ENCODE measurements at regions not wholly inside any gene's neighbourhood (a gene's known extent, or its start where the extent isn't known, plus 50 kb on each side); places are given as distances from the start of the nearest gene placed in this dataset.

GRCh38 chr20:58142843-58143185, 85.6 kb downstream of the ANKRD60 start:
- Histone ChIP-seq H3K4ac (ENCODE audit: low read depth, low read length) (no peak overlapping the region), H3K14ac (ENCODE audit: insufficient read depth, low read length) (no peak overlapping the region), H4K5ac (ENCODE audit: insufficient read length, low read depth, low read length) (no peak overlapping the region), H3K23me2 (ENCODE audit: insufficient read length, low read depth, low read length, poor library complexity, severe bottlenecking) (no peaks in the 10 kb centered on the region), H3K18ac (ENCODE audit: insufficient read length, low read depth, low read length) (no peak overlapping the region), H3K79me2 (ENCODE audit: insufficient read depth, low read length) (no peaks in the 10 kb centered on the region), H3K4me2 (ENCODE audit: insufficient read depth, insufficient read length, low read length) (no peak overlapping the region), H3K9ac (ENCODE audit: extremely low read depth, insufficient read length, low read length) (no peak overlapping the region), H2BK15ac (ENCODE audit: low read depth, low read length) (no peak overlapping the region), H3K79me1 (ENCODE audit: insufficient read depth, low read depth, low read length, poor library complexity, severe bottlenecking) (no peaks in the 10 kb centered on the region), H4K20me1 (ENCODE audit: control insufficient read depth, insufficient read depth, insufficient read length) (no peaks in the 10 kb centered on the region), H2BK120ac (ENCODE audit: low read depth, low read length, poor library complexity, severe bottlenecking) (no peak overlapping the region), H2BK20ac (ENCODE audit: low read depth, low read length, poor library complexity, severe bottlenecking) (no peak overlapping the region), H4K8ac (replicated peaks; ENCODE audit: insufficient read length, low read depth, low read length) (no peak overlapping the region), H3K56ac (ENCODE audit: insufficient read length, low read depth, low read length) (no peak overlapping the region), H3K9me3 (ENCODE audit: control insufficient read depth, low read depth, low read length) (no peaks in the 10 kb centered on the region), H4K91ac (ENCODE audit: insufficient read length, low read depth, low read length) (no peak overlapping the region), H3K23ac (ENCODE audit: insufficient read length, low read depth, low read length) (no peak overlapping the region), H3K4me1 (ENCODE audit: insufficient read depth, low read length) (no peaks in the 10 kb centered on the region), H2AFZ (ENCODE audit: low read length) (no peak overlapping the region), H2AK5ac (ENCODE audit: insufficient read length, low read length) (no peak overlapping the region), H2BK12ac (ENCODE audit: insufficient read length, low read depth, low read length) (no peak overlapping the region), H3K27me3 (ENCODE audit: insufficient read depth, low read length) (no peaks in the 10 kb centered on the region), H3K27ac (ENCODE audit: insufficient read length, low read depth, low read length) (no peak overlapping the region), H2BK5ac (ENCODE audit: insufficient read length, low read length) (no peak overlapping the region), H3T11ph (ENCODE audit: low read length) (no peak overlapping the region)
- Mint-ChIP-seq H3K36me3 (ENCODE audit: insufficient read depth in 1 of 3, low read depth in 3 of 3) (no peaks in the 10 kb centered on the region; a peak in 1 of 7 replicates), H3K9me3 (peaks cover 0 to 4% of the 10 kb centered on the region in 2 experiments; a peak in 1 of 5 replicates), H3K4me1 (peaks cover 4 to 6% of the 10 kb centered on the region in 2 experiments; a peak in 2 of 4 replicates), H3K4me3 (no peak overlapping the region), H3K27me3 (ENCODE audit: low read depth) (peaks cover 33% of the 10 kb centered on the region), H3K27ac (no peak overlapping the region)
- WGBS (ENCODE audit: extremely low coverage, insufficient read length, low lambda C conversion rate) = no CpG with 5 or more reads among the region's 10 CpGs
- TF ChIP-seq CTCF (conservative IDR thresholded peaks at IDR 0.05) = no peak
- peak; percentile 15 for DNase-seq
